Hematopoietic multipotent progenitor cell treated with erythropoietin and hydrocortisone succinate and interleukin-3 and kit ligand, for 15 days (in vitro differentiated cells): ENCODE measurements at regions not wholly inside any gene's neighbourhood (a gene's known extent, or its start where the extent isn't known, plus 50 kb on each side); places are given as distances from the start of the nearest gene placed in this dataset.
"Not testable (repeated sequence)": the region's sequence is repeated elsewhere in the genome, so short reads cannot be mapped to it uniquely, and the experiment has no call there.

Experiments
- DNase-seq: peaks from one replicate; pipeline ENCODE4 v3.0.0-alpha.2; 2015; ENCODE audit warnings: low spot score

GRCh38 chr16:54985156-54985555 lies 54.5 kb downstream of the IRX5 start:
- no peak for DNase-seq

- DNase-seq: no peak
These were observed 55.0 kb downstream of the IRX5 start for GRCh38 chr16:54985668-54986067.

DNA sequence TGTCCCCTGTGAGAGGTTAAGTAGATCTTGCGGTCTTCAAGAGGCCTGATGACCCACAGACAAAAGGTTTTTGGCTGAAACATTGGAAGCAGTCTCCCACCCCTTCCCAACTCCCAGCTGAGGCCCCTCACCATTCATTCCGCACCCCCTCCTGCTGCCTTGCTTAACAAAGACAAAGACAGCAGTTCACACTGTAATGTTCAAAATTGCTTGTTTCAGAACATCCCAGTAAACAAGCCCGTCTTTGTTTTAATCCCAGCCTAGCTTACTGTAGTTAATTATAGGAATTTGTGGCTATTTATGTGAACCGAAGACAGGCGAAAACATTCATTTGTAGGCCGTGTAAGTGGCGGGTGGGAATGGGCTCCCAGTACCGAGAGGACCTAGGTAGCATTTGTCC lies 55.7 kb downstream of the IRX5 start:
- no peak for DNase-seq

GRCh38 chr16:54987081-54987480 lies 56.4 kb downstream of the IRX5 start:
- DNase-seq: no peak

GRCh38 chr16:54991525-54991924 lies 60.9 kb downstream of the IRX5 start:
- no peak for DNase-seq

DNA sequence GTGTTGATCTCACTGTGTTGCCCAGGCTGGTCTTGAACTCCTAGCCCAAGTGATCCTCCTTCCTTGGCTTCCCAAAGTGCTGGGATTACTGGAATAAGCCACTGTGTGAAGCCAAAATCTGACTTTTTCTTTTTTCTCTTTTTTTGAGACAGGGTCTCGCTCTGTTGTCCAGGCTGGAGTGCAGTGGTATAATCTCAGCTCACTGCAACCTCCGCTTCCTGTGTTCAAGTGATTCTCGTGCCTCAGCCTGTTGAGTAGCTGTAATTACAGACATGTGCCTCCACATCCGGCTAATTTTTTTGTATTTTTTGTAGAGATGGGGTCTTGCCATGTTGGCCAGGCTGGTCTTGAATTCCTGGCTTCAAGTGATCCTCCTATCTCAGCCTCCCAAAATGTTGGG lies 61.3 kb downstream of the IRX5 start:
- DNase-seq: not testable (repeated sequence)

DNA sequence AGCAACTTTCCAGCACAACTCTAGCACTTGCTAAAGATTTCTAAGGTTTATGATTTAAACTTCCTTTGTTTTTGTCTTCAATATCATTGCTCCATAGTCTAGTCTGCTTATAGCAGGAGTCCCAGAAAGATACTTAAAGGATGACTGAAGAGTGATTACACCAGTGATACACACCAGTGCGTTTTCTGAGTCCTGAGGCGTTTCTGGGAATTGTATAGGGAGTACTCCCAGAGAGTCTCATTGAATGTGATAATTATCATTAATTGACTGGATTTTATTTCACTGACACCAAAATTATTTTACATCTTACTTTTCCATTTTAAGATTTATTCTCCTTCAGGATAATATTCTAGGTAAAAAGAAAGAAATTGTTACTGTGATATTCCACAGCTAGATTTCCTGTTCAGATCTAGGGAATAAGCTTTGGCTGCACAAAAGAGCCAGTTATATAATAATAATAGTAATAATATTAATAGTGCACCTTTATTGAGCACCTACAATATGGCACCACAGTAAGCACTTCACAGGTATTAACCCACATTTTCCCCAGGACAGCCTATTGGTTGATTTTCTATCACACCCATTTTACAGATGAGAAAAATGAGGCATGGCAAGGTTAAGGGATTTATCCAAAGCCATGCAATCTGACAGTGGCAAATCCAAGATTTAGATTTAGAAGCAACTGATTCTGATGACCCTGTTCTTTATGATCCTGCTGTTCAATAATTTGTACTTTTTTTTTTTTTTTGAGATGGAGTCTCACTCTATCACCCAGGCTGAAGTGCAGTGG lies 62.6 kb downstream of the IRX5 start:
- no peak for DNase-seq

DNA sequence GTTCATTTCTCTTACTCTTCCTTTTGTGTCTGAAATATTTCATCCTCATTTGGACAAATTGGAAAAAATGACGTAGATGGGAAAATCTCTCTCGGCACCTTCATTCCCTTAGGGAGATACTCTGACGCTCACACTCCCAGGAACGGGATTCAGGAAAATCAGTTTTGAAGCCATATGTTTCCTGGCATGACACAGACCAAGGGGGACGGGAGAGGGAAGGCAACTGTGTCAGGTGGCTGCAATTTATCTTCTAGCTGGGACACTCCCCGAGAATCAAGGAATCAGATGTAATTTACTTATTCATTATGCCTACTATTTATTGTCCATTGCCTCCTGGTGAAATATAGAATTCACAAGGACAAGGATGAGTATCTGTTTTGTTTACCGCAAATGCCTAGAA lies 65.5 kb downstream of the IRX5 start:
- DNase-seq: no peak

- no peak for DNase-seq
These were observed 68.2 kb downstream of the IRX5 start for GRCh38 chr16:54998834-54999233.

- no peak for DNase-seq
These were observed 68.8 kb downstream of the IRX5 start for GRCh38 chr16:54999481-54999880.

- DNase-seq: no peak
These were observed 69.9 kb downstream of the IRX5 start for GRCh38 chr16:55000595-55000994.

DNA sequence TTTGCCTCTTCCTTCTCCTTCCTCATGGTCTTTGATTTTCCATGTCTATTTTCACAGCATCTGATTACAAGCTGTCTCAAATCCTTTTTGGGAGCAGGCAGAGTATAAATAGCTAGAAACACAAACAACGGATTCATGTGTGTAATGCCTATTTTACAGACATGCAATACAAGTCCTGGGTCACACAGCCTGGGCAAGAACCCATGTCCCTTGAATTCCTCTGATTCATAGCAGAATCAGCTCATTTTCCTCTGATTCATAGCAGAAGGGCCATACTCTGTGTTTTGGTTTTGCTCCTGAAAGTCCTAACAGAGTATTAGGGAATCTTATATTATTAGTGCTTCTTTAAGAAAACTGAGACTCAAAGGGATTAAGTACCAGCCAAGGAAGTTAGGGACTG lies 71.3 kb downstream of the IRX5 start:
- DNase-seq: no peak

GRCh38 chr16:55002419-55002818 lies 71.8 kb downstream of the IRX5 start:
- no peak for DNase-seq

DNA sequence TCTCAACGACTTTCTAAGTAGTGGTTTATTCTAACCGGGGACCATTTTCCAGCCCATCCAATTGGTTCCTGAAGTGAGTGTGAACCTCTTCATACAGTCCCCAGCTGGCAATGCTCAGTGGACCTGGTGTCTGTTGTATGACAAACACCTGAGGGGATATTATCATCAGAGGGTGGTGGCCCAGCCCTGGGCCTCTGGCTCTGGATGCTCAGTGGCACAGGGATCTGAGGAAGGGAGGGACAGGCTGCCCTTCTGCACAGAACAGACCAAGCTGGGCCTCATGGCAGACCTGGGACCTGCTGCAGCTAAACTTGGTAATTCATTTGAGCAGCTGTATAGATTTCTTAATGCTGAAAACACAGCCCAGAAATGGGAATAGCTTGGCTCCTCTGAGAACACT lies 72.6 kb downstream of the IRX5 start:
- no peak for DNase-seq

DNA sequence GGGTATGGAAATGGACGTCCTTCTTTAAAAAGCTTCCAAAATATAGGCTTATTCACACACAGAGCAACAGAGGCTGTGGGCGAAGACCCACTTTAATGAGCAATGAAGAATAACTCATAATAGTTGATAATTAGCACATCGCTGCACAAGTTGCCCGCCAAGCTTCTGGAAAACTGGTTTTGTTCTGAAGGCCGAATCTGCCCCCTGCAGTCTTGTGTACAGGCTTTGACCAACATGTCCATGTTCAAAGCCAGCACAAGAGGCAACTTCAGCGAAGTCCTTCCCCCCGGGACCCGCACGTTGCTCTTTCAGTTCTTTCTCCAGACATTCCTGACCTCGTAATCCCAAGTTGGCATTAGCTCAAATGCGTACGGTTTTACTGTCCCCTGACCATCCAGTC lies 73.3 kb downstream of the IRX5 start:
- DNase-seq: no peak

- no peak for DNase-seq
These were observed 76.8 kb downstream of the IRX5 start for GRCh38 chr16:55007504-55007903.

- DNase-seq: no peak
These were observed 78.3 kb downstream of the IRX5 start for GRCh38 chr16:55008836-55009510.

DNA sequence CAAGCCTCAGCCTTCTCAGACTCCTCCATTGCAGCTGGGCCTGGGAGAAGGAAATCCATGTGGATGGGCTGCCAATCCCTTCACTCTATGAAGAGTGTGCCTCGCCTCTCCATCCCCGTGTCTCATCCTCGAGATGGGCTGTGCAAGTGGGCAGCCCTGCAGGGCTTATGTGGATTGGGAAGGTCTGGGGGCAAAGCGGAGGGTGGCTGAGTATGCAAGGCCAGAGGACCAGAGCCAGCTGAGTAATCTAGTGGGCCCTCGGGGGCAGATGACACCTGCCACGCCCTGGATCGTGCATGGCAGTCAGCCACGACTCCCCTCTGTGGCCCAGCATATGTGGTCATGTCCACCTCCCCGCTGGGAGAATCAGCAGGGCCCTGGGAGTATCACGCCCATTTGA lies 78.9 kb downstream of the IRX5 start:
- DNase-seq: no peak

GRCh38 chr16:55010492-55011160 lies 80.0 kb downstream of the IRX5 start:
- DNase-seq: no peak

DNA sequence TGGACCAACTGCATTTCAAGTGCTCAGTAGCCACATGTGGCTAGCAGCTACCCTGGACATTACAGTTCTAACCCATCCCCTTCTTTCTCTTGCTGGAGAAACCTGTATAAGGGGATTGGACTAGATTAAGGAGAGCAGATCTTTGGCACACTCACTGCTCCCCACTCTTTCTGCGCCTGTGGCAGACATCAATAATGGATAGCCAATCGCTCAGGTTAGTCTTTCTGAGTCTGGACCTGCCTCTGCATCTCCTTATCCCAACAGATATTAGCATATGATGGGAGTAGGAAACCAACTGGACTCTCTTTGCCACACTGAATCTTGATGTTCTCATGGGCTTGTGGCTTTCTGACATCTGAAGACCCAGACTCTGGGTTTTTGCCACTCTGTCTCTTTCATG lies 81.7 kb downstream of the IRX5 start:
- no peak for DNase-seq

GRCh38 chr16:55012793-55013192 lies 82.1 kb downstream of the IRX5 start:
- DNase-seq: no peak

DNA sequence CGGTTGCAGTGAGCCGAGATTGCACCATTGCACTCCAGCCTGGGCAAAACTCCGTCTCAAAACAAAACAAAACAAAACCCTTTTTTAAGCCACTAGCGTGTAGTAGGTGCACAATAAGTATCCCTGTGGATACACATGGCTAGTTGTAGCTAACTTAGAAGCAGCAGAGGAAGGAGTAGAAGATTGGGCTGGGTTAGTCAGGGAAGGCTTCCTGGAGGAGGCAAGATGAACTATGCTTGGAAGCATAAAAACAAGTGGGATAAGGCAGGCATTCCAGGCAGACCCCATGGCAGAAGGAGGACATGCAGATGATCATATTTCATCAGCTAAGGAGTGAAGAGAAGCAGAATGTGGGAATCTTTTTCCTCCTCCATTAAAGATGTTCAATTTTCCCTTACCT lies 83.4 kb downstream of the IRX5 start:
- DNase-seq: no peak

GRCh38 chr16:55015181-55015913 lies 84.7 kb downstream of the IRX5 start:
- no peak for DNase-seq
